ENCODE measurements at regions not wholly inside any gene's neighbourhood (a gene's known extent, or its start where the extent isn't known, plus 50 kb on each side); places are given as distances from the start of the nearest gene placed in this dataset.

- TF ChIP-seq FOXM1 (IDR thresholded peaks at IDR 0.05; ENCODE audit: borderline replicate concordance, low read depth) (no peak), USF1 (IDR thresholded peaks at IDR 0.05) (no peak), TAF1 (IDR thresholded peaks at IDR 0.05; ENCODE audit: low read depth) (no peak), TEAD4 (IDR thresholded peaks at IDR 0.05) (no peak), EGR1 (IDR thresholded peaks at IDR 0.05) (no peak), RAD21 (IDR thresholded peaks at IDR 0.05; ENCODE audit: low read depth) (no peak), NFIC (IDR thresholded peaks at IDR 0.05) (no peak), CEBPB (IDR thresholded peaks at IDR 0.05) (no peak), TCF12 (IDR thresholded peaks at IDR 0.05; ENCODE audit: low read depth) (no peak), ZBTB7A (IDR thresholded peaks at IDR 0.05; ENCODE audit: low read depth) (no peak), YY1 (IDR thresholded peaks at IDR 0.05; ENCODE audit: low read depth) (no peak), EP300 (IDR thresholded peaks at IDR 0.05; ENCODE audit: borderline replicate concordance) (no peak), CREB1 (IDR thresholded peaks at IDR 0.05; ENCODE audit: low read depth) (no peak)
- TF ChIP-seq, protein P1, sequence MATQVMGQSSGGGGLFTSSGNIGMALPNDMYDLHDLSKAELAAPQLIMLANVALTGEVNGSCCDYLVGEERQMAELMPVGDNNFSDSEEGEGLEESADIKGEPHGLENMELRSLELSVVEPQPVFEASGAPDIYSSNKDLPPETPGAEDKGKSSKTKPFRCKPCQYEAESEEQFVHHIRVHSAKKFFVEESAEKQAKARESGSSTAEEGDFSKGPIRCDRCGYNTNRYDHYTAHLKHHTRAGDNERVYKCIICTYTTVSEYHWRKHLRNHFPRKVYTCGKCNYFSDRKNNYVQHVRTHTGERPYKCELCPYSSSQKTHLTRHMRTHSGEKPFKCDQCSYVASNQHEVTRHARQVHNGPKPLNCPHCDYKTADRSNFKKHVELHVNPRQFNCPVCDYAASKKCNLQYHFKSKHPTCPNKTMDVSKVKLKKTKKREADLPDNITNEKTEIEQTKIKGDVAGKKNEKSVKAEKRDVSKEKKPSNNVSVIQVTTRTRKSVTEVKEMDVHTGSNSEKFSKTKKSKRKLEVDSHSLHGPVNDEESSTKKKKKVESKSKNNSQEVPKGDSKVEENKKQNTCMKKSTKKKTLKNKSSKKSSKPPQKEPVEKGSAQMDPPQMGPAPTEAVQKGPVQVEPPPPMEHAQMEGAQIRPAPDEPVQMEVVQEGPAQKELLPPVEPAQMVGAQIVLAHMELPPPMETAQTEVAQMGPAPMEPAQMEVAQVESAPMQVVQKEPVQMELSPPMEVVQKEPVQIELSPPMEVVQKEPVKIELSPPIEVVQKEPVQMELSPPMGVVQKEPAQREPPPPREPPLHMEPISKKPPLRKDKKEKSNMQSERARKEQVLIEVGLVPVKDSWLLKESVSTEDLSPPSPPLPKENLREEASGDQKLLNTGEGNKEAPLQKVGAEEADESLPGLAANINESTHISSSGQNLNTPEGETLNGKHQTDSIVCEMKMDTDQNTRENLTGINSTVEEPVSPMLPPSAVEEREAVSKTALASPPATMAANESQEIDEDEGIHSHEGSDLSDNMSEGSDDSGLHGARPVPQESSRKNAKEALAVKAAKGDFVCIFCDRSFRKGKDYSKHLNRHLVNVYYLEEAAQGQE (IDR thresholded peaks at IDR 0.05; ENCODE audit: low read depth), result no peak
- TF ChIP-seq, protein P2, sequence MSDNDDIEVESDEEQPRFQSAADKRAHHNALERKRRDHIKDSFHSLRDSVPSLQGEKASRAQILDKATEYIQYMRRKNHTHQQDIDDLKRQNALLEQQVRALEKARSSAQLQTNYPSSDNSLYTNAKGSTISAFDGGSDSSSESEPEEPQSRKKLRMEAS (IDR thresholded peaks at IDR 0.05), result no peak
Measured at GRCh38 chr1:112304612-112305011, 91.4 kb upstream of the CTTNBP2NL start.

DNA sequence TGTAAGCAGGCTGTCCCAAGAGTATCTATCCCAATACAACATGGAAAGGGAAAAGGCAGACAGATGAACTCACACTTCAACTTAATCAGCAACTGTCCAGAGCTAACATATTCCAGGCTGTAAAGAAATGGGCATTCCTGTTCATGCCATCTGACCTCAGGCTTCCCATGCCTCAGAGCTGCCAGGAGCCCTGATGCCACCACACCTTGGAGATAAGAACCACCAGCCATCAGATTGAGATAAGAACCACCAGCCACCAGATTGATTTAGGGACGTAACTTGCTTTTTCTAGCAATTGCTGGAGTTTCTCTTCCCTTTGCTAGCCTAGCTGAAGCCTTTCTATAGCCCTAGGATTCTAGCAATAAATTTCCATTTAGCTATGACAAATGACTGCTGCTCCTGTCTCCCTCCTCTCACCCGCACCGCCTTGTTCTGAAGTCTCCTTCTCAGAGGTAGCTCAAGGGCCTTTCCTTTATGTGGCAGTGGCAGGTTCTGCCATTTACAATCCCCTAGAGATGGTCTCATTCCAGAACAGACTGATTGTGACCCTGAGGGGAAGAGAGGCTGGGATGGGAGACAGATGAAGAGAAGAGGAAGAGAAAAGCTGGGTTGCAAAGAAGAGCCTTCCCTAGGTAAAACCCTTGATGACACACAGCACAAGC, 88.0 kb upstream of the CTTNBP2NL start:
- TF ChIP-seq EP300 (IDR thresholded peaks at IDR 0.05; ENCODE audit: borderline replicate concordance), result no peak
- no peak for TF ChIP-seq FOXM1 (IDR thresholded peaks at IDR 0.05; ENCODE audit: borderline replicate concordance, low read depth)
- TF ChIP-seq USF1 (IDR thresholded peaks at IDR 0.05), result no peak
- TF ChIP-seq YY1 (IDR thresholded peaks at IDR 0.05; ENCODE audit: low read depth), result no peak
- no peak for TF ChIP-seq RAD21 (IDR thresholded peaks at IDR 0.05; ENCODE audit: low read depth)
- TF ChIP-seq, protein P2 (IDR thresholded peaks at IDR 0.05), result no peak
- TF ChIP-seq TAF1 (IDR thresholded peaks at IDR 0.05; ENCODE audit: low read depth), result no peak
- TF ChIP-seq, protein P1 (IDR thresholded peaks at IDR 0.05; ENCODE audit: low read depth), result no peak
- TF ChIP-seq CREB1 (IDR thresholded peaks at IDR 0.05; ENCODE audit: low read depth), result no peak

DNA sequence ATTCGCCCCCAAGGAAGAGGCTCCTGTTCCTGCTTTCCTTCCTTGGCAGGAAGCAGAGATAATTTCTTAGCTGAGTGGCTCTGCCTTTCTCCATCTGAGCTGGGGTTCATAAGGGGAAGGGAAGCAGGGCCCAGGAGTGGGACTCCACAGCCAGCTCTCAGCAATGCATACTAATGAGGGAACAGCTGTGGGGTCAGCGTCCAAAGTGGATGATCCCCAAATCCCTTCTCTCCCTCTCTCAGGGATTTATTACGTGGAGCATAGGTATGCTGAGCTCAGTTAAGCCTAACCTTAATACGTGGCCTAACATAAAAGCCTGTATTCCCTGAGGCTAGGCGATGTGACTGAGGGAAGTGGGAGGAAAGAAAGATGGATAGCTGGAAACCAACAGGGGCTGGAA, 87.3 kb upstream of the CTTNBP2NL start:
- TF ChIP-seq FOXM1 (IDR thresholded peaks at IDR 0.05; ENCODE audit: borderline replicate concordance, low read depth), result no peak
- no peak for TF ChIP-seq CREB1 (IDR thresholded peaks at IDR 0.05; ENCODE audit: low read depth)
- no peak for TF ChIP-seq TAF1 (IDR thresholded peaks at IDR 0.05; ENCODE audit: low read depth)
- no peak for TF ChIP-seq YY1 (IDR thresholded peaks at IDR 0.05; ENCODE audit: low read depth)
- TF ChIP-seq, protein P2 (IDR thresholded peaks at IDR 0.05), result no peak
- no peak for TF ChIP-seq CEBPB (IDR thresholded peaks at IDR 0.05)
- TF ChIP-seq TCF12 (IDR thresholded peaks at IDR 0.05; ENCODE audit: low read depth), result no peak
- TF ChIP-seq ZBTB7A (IDR thresholded peaks at IDR 0.05; ENCODE audit: low read depth), result no peak
- TF ChIP-seq, protein P1 (IDR thresholded peaks at IDR 0.05; ENCODE audit: low read depth), result no peak
- no peak for TF ChIP-seq USF1 (IDR thresholded peaks at IDR 0.05)
- no peak for TF ChIP-seq EP300 (IDR thresholded peaks at IDR 0.05; ENCODE audit: borderline replicate concordance)
- no peak for TF ChIP-seq EGR1 (IDR thresholded peaks at IDR 0.05)
- TF ChIP-seq NFIC (IDR thresholded peaks at IDR 0.05), result no peak

Data from Ishikawa (cell line).